Stimulated activated CD4-positive, alpha-beta T cell treated with anti-CD3 and anti-CD28 coated beads, Interleukin-4, amount 100 ng/mL, for 4 hours (primary cell): ENCODE measurements at regions not wholly inside any gene's neighbourhood (a gene's known extent, or its start where the extent isn't known, plus 50 kb on each side); places are given as distances from the start of the nearest gene placed in this dataset.

Experiments
- DNase-seq, 2 experiments: peaks; one replicate each; pipeline ENCODE4 v3.0.0-alpha.2; 2020

DNA sequence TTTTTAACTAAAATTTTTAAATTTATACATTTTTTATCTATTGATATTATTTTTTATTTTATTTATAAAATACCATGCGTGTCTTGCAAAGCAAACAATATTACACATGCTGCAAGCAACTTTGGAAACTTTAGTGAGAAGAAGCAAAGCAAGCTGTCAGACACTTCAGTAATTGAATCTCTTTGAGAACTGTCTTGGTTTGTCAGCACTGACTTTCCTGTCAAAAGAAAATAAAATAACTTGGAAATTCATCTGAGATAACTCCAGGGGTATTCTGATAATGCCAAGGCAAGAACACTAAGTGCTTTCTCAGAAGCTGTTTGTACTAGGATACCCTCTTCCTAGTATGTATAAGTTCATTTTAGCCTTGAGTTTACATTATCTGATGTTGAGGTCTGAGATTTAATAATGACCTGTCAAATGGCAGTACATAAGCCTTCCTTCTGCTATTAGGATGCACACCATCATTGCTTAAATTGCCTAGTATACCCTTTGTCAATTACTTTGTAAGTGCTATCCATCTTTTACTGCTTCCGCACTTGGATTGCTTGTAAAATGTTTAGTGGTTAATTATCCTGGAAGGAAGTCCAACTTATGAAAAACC is 624.2 kb upstream of the AGA start:
- DNase-seq = no peak

DNA sequence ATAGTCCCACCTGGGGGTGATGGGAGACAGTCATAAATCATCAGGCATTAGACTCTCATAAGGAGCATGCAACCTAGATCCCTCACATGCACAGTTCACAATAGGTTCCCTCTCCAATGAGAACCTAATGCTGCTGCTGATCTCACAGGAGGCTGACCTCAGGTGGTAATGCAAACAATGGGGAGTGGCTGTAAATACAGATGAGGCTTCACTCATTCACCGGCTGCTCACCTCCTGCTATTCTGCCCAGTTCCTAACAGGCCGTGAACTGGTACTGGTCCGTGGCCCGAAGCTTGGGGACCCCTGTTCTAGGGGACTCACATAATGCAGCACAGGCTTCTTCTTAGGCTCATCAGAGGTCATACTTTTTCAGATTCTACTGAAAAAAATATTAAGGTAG is 625.9 kb upstream of the AGA start:
- no peak for DNase-seq

DNA sequence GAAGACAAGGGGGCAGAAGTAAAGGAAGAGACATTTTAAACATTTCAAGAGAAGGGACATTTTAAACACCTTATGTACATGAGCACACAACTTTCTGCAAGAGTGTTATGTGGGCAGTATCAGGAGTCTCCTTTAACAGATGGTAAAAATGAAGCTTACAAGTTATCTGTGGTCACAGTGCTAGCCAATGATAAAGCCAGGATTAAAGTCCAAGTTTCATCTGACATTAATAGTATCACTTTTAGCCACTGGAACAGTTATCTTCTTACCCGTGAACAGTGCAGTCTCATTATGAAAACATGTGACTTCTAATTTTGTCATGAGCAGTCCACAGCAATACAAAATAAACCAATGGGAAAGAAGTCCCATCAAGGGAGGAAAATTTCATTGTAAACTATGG is 627.9 kb upstream of the AGA start:
- no peak for DNase-seq

DNA sequence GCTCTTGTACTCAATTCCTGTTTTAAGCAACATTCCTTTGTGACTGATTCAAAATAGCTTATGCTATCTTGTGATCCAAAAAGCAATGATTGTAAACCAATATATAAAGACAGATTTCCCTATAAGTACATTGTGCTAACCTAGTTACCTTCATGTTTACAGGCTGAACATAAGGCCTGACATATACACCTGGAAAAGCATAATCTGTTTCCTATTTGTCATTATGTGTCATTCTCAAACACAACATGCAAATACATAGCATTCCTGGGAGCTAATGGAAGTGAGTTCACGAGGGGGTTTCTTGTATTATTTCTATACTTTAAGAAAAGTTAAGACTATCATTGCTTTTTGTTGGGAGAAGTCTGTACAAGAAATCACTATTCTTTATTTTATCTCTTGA is 638.1 kb upstream of the AGA start:
- DNase-seq = no peak

DNA sequence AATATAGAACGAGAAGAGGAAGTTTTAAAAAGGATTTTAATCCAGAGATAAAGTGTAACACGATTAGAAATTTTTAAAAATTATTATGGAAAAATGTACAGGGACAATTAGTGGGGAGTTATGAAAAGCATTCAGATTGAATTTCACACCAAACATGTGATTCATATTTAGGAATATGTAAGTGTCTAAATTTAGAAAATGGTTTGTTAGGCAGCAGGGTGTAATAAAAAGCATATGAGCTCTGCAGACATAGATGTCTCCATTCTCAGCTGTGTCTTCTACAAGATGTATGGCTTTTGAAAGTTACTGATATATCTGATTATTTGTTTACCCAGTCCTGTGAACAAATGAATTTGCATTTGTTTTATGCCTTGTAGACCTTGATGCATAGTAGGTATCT is 638.9 kb upstream of the AGA start:
- DNase-seq = no peak

DNA sequence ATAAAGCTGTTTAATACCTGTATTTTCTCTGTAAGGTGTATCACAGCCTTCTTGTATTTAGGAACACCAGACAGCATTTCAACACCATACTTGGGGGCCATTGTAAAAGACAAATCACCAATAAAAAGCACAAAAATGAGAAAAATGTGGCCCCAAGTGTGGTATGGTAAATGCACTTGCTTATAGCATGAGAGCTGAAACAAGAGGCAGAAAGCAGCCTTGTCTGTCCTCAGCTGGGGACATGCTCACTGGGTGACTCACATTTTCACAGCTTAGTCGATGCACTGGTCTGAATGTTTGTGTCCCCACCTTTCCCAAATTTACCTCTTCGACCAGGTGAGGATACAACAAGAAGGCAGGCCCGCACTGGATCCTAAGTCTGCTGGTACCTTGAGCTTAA is 639.7 kb upstream of the AGA start:
- DNase-seq = no peak

DNA sequence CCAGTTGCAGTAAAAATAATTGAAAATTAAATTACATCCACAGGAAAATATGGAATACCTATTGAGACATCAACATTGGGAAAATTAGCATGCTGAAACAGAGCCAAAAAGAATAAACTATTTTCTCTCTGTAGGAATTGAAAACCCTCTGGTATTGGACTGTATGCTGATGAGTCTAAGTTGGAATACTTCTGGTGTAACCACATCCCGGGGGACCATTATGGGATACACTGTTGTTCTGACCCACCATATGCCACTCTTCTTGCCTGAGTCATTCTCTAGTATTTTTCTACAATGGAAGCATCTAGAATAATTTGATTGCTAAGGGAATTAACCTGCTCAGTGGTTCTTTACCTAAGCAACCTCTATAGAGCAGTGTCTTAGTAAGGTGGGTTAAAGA is 640.7 kb upstream of the AGA start:
- no peak for DNase-seq

DNA sequence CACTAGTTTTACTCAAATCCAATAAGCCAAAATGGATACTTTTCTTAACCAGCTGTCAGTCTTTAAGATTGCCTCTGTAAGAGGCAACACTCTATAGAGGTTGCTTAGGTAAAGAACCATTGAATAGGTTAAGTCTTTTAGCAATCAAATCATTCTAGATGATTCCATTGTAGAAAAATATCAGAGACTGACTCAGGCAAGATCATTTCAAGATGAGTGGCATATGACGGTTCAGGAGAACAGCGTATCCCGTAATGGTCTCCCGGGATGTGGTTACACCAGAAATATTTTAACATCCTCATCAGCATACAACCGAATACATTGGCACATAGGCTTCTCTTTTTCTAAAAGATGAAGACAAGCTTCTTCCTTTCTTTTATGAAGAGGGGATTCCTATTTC is 641.7 kb upstream of the AGA start:
- DNase-seq = no peak

DNA sequence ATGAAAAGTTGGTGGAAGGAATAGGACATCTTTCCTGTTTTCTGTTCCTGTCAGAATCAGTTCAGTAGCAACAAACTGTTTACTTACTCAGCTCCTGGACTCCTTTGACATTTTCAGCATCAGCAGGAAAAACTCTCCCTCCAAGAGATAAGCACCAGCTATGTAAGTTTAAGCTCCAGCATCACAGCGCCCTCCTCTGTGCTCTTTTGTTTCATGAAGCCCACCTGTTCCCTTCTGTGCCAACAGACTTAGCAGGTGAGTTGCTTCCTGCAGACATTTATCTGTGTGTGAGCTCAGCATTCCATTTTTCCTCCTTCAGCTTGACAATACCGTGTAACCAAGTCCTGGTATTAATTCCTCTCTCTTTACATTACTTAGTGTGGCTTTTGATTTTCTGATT is 644.1 kb upstream of the AGA start:
- no peak for DNase-seq

DNA sequence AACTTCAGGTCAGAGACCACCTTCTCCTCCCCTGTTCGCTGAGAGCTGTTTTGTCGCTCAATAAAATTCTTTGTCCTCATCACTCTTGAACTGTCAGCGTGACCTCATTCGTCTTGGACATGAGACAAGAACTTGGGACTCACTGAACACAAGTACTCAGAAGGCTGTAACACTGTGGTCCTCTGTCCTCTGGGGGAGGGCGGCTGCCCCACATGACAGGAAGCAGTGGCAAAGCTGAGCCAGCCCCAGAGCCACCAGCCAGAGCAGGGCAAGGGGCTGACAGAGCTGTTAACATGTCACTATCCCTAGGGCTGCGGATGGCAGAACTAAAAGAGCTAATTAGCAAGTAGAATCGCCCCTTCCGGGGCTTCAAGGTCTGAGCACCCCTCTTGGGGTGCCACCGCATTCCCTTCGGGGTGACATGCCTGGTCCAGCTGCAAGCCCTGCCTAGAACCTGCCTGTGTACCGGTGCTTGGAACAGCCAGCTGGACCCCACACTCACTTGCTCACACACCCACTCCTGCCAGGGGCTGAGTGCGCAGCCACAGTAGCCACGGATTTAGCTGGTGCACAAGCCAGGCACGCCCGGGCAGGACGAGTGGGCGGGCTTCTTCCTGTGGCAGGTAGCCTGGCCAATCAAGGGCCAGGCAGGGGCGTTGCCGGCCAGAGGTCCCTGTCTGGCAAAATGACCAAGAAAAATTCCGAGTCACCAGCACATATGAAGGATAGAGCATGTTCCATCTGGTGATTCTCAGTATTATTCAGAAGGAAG is 648.6 kb upstream of the AGA start:
- no peak for DNase-seq

DNA sequence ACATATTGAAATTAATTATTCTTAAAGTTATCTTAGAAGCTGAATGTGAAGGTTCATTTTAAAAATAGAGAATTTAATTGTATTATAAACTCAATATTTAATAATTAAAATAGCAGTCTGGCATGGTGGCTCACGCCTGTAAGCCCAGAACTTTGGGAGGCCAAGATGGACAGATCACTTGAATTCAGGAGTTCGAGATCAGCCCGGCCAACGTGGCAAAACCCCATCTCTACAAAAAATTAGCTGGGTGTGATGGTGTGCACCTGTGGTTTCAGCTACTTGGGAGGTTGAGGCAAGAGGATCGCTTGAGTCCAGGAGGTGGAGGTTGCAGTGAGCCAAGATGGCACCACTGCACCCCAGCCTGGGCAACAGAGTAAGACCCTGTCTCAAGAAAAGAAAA is 659.9 kb upstream of the AGA start:
- no peak for DNase-seq

DNA sequence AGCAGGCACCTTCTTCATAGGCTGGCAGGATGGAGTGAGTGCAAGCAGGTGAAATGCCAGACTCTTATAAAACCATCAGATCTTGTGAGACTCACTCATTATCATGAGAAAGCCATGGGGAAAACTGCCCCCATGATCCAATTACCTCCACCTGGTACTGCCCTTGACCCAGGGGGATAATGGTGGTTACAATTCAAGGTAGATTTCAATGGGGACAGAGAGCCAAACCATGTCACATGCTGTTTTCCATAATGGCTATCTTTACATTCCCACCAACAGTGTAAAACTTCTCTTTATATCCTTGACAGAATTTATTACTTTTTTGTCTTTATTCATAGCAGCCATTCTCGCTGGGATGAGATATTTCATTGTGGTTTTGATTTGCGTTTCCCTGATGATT is 663.0 kb upstream of the AGA start:
- DNase-seq = no peak

DNA sequence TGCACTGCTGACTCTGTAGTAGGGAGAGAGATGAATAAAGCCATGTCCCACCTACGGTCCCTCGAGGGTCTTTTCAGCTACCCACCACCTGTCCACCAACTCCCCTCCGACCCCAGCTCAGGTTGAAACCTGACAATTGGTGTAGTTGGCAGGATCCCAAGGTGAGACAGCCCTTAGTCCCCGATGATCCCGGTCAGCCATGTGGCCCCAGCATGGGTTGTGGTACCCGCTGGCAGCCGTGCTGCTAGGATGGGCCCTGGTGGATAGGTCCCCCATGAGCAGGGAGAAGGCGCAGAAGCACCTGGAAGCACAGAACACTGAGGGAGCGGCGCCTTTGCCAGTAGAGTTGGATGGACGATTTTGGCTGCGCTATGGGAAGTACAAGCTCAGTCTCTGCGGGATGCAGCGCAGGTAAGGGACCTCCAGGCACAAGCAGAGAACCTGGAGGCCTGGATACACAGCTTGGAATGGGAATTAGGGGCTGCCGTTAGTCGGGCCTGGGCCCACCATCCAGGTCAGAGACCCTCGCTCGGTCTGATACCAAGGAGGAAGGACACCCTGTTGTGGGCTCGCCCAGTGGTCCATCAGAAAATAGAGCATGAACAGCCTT is 694.6 kb upstream of the AGA start:
- no peak for DNase-seq

DNA sequence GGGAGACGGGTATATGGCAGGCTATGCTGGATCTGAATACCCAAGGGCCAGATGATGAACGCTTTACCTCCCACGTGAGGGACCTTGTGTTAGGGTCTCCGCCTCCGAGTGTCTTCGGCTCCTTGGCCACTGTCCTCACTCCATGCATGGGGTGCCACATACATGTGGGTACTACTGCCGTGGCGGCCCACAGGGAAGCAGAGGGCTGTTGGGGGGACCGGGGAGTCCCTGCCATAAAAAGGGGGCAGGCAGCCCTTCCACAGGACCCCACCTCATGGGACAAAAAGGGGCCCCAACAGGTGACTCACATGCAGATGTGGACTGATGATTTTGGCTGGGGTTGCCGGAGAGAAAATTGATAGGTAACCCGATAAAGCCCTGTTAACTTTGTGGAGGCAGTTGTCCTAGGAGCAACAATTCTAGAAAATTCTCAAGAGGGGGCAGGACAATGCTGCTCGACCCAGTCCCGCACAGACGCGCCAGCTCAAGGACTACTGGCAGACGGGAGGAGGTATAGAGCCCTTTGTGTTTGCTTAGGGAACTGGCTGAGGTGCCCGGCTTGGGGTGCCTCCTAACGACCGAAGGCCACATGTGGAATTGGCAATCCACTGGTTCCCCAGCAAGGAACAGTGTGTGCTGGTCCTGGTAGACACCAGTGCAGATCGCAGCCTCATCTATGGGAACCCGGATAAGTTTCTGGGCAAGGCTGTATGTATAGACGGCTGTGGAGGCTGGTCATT is 695.7 kb upstream of the AGA start:
- no peak for DNase-seq

DNA sequence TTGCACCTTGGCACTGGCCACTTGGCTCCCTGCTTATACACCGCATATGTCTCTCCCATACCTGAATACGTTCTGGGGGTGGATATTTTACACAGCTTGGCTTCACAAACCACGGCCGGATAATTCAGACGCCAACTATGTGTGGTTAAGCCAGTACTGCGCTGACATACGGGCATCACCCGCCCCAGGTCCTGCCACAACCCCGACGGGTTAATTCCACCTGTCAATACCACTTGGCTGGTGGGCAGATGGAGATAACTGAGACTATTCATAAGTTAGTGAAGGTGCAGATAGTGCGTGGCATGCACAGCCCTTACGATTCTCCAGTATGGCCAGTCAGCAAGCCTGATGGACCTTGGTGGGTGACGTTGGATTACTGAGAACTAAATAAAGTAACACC is 696.3 kb upstream of the AGA start:
- DNase-seq = no peak

DNA sequence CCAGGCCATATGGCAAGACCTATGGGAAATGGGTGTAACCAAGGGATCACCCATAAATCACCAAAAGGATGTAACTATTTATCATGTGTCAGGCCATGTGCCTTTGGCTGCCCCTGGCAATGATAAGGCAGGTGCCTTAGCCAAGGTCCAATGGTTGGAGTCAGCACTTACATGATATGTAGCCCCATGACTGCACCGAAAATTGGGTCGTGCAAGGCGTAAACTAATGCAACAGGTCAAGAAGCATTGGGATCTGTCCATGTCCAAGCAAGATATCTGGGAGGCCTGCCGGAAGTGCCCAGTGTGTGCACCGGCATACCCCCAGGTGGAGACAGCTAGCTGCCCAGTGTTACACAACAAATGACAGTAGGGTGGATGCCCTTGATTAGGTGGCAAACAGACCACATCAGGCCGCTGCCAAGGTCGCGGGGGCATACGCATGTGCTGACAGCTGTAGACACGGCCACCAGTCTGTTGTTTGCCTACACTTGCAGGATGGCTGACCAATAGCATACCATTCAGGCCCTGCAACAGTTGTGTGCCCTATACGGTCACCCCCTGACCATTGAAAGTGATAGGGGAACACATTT is 698.2 kb upstream of the AGA start:
- DNase-seq = no peak

DNA sequence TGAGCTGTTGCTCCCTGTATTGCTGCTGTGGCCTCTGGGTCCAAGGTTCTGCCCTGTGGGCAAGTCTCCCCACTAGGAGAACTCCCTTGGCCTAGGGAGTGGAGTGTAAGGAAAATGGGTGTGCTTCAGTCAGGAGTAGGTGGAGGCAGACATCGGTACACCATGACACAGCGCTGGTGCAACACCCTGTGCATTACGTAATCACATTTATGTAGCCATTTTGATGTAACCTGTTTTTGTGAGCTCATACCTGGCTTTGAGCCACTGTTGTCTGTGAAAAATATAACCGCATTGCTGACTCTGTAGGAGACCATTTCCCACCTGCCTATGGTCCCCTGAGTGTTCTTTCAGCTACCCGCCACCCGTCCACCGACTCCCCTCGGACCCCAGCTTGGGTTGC is 700.5 kb upstream of the AGA start:
- DNase-seq = no peak

DNA sequence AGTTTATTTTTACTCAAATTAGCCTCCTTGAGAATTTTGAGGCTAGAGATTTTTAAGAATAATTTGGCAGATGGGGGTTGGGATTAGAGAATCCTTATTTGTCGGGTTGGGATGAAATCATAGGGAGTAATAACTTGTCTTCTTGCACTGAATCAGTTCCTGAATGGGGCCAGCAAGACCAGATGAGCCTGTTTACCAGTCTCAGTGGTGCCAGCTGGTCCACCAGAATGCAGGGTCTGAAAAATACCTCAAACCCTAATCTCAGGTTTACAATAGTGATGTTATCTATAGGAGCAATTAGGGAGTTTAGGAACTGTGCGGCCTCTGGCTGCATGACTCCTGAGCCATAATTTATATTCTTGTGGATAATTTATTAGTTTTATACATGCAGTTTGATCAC is 705.9 kb upstream of the AGA start:
- DNase-seq = no peak

DNA sequence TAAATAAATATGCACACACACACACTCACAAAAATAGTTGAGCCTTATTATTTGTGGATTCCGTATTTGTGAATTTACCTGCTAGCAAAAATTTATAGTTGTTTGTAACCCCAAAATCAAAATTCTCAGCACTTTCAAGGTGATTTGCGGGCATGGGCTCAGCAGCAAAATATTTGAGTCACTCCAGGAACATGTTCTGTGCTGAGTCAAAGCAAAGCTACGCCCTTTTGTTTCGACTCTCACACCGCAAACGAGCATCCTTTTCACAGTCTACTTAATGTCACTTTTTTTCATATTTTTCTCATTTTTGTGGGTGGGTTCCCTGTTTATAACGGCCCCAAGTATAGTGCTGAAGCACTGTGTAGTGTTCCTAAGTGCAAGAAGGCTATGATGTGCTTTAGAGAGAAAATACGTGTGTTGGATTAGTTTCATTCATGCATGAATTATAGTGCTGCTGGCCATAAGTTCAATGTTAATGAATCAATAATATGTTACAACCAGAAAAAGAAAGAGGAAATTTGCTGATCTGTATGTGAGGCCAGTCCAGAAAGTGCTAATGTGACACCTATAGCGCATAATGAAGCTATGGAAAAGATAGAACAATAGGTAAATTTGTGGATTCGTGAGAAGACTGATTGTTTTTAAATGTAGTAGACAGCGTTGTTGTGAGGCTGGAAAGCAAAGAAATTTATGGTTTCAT is 723.2 kb upstream of the AGA start:
- no peak for DNase-seq

DNA sequence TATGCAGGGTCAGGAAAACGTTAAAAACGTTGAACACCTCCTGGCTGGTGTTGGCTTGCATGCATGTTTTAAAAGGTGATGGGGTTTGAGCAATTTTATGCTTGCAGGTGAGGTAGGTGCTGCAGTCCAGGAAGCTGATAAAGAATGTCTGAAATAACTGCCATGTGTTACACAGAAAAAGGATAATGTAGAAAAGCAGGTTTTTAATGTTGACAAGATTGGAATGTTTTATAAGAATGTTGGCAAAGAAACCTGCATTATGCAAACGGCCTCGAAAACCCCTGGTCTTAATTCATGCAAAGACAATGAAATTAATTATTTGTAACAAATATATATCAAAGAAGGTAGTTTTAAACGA is 723.7 kb upstream of the AGA start:
- no peak for DNase-seq

DNA sequence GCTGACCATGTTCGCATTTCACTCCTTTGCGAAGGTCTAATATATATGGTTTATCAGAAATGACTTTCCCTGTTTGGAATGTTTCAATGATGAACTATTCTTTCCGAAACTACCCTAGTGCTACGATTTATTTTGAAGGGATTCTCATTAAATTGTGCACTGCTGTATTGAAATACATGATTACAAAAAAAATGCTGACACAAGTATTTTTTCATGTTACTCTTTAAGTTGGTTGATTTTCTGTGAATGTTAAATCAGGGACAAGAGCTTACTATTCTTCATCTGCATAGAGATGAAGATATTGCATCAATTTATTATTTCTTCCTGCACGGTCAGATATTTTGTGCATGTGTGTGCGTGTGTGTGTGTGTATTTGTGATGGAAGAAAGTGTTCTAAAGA is 731.5 kb upstream of the AGA start:
- DNase-seq = no peak

DNA sequence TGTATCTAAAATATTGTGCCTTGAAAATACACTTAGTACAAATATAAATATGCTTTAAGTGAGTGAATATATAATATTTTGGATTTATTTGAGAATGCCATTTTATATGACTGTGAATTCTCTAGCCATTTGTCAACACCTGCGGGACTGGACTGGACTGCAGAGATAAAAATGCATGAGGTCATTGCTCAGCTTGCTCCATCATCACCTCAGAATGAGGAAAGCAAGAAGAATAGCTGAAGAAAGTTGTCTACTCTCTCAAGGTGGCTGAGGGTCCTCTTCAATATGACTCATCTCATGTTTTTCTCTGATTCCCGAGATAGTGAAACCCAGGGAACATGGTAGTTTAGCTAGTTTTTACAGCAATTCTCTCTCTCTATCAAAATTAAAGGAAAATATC is 732.5 kb upstream of the AGA start:
- no peak for DNase-seq

DNA sequence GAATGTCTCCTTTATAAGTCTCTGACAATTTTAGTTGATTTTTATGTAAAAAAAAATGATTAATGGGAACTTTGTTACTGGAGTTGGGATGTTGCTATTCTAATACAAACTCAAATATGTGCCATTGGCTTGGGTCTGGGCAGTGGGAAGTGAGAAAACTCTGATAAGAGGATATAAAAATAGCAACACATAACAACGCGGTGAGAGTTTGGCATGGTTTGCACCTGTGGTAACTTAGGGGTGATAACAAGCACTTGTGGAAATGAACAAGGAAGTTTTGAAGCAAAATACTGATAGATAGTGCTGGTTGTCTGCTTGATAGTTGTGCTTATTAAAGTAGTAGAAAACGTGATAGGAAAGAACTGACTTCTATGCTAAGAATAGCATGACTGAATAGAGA is 743.3 kb upstream of the AGA start:
- no peak for DNase-seq
